ENCODE measurements at regions not wholly inside any gene's neighbourhood (a gene's known extent, or its start where the extent isn't known, plus 50 kb on each side); places are given as distances from the start of the nearest gene placed in this dataset.

GRCh38 chr12:115852054-115852453 lies 425.4 kb downstream of the MED13L start (continued):
- TF ChIP-seq RAD21 (IDR thresholded peaks at IDR 0.05 in 1 of 2, conservative IDR thresholded peaks at IDR 0.05 in 1 of 2; ENCODE audit: low read depth in 2 of 2, low read length in 2 of 2) (no peak), RXRA (IDR thresholded peaks at IDR 0.05; ENCODE audit: insufficient read depth, low read depth, low read length) (no peak), E2F6 (IDR thresholded peaks at IDR 0.05) (no peak), SIRT6 (IDR thresholded peaks at IDR 0.05; ENCODE audit: low read length) (no peak), EP300 (IDR thresholded peaks at IDR 0.05; ENCODE audit: borderline replicate concordance in 1 of 2, low read depth in 2 of 2, low read length in 2 of 2) (no peak), KDM1A (IDR thresholded peaks at IDR 0.05; ENCODE audit: borderline replicate concordance, low read length) (no peak), SUZ12 (IDR thresholded peaks at IDR 0.05; ENCODE audit: low read length) (no peak), PHF8 (conservative IDR thresholded peaks at IDR 0.05; ENCODE audit: low read depth, low read length) (no peak), RBBP5 (IDR thresholded peaks at IDR 0.05; ENCODE audit: borderline replicate concordance, low read depth, low read length) (no peak), ASH2L (IDR thresholded peaks at IDR 0.05; ENCODE audit: low read length) (no peak), SRF (IDR thresholded peaks at IDR 0.05; ENCODE audit: low read depth, low read length) (no peak), CHD2 (IDR thresholded peaks at IDR 0.05; ENCODE audit: low read length) (no peak), EZH2 (IDR thresholded peaks at IDR 0.05; ENCODE audit: low read depth, low read length, severe bottlenecking) (no peak), BCL11A (IDR thresholded peaks at IDR 0.05; ENCODE audit: low read depth in 2 of 2, low read length in 2 of 2) (no peak), HDAC2 (IDR thresholded peaks at IDR 0.05; ENCODE audit: borderline replicate concordance in 1 of 2, low read depth in 2 of 2, low read length in 2 of 2) (no peak), CREB1 (IDR thresholded peaks at IDR 0.05) (no peak), JUND (IDR thresholded peaks at IDR 0.05; ENCODE audit: low read length) (no peak)
- TF ChIP-seq, protein P1, sequence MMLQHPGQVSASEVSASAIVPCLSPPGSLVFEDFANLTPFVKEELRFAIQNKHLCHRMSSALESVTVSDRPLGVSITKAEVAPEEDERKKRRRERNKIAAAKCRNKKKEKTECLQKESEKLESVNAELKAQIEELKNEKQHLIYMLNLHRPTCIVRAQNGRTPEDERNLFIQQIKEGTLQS (IDR thresholded peaks at IDR 0.05; ENCODE audit: insufficient read depth, low read depth, low read length), result no peak
- TF ChIP-seq, protein P2, sequence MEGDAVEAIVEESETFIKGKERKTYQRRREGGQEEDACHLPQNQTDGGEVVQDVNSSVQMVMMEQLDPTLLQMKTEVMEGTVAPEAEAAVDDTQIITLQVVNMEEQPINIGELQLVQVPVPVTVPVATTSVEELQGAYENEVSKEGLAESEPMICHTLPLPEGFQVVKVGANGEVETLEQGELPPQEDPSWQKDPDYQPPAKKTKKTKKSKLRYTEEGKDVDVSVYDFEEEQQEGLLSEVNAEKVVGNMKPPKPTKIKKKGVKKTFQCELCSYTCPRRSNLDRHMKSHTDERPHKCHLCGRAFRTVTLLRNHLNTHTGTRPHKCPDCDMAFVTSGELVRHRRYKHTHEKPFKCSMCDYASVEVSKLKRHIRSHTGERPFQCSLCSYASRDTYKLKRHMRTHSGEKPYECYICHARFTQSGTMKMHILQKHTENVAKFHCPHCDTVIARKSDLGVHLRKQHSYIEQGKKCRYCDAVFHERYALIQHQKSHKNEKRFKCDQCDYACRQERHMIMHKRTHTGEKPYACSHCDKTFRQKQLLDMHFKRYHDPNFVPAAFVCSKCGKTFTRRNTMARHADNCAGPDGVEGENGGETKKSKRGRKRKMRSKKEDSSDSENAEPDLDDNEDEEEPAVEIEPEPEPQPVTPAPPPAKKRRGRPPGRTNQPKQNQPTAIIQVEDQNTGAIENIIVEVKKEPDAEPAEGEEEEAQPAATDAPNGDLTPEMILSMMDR (IDR thresholded peaks at IDR 0.05; ENCODE audit: control extremely low read depth in 1 of 3, insufficient read depth in 1 of 3, low read depth in 1 of 3, low read length in 3 of 3), result no peak

Data from H1 (cell line).